Stimulated activated CD8-positive, alpha-beta memory T cell treated with anti-CD3 and anti-CD28 coated beads, Interleukin-15, amount 100 ng/mL, for 1 hour (primary cell): ENCODE measurements at regions not wholly inside any gene's neighbourhood (a gene's known extent, or its start where the extent isn't known, plus 50 kb on each side); places are given as distances from the start of the nearest gene placed in this dataset.
"Not testable (repeated sequence)": the region's sequence is repeated elsewhere in the genome, so short reads cannot be mapped to it uniquely, and the experiment has no call there.

ENCODE experiments used
- DNase-seq: peaks from one replicate; pipeline ENCODE4 v3.0.0-alpha.2; 2020; ENCODE audit warnings: low read depth

GRCh38 chr13:48808683-48809082 lies 155.0 kb downstream of the CYSLTR2 start:
- no peak for DNase-seq

GRCh38 chr13:48810013-48810412 lies 156.3 kb downstream of the CYSLTR2 start:
- DNase-seq = no peak

GRCh38 chr13:48813518-48813917 lies 159.8 kb downstream of the CYSLTR2 start:
- DNase-seq = no peak

- DNase-seq = no peak
Observed at GRCh38 chr13:48816700-48817099, 159.0 kb upstream of the FNDC3A start.

GRCh38 chr13:48817166-48817802 lies 158.4 kb upstream of the FNDC3A start:
- DNase-seq = no peak

- no peak for DNase-seq
Observed at GRCh38 chr13:48818495-48819356, 157.0 kb upstream of the FNDC3A start.

- no peak for DNase-seq
Observed at GRCh38 chr13:48819376-48819775, 156.3 kb upstream of the FNDC3A start.

GRCh38 chr13:48819899-48820298 lies 155.8 kb upstream of the FNDC3A start:
- DNase-seq = no peak

GRCh38 chr13:48823526-48823925 lies 152.2 kb upstream of the FNDC3A start:
- DNase-seq = not testable (repeated sequence)

- no peak for DNase-seq
Observed at GRCh38 chr13:48826039-48826438, 149.7 kb upstream of the FNDC3A start.

- not testable (repeated sequence) for DNase-seq
Observed at GRCh38 chr13:48826922-48827454, 148.7 kb upstream of the FNDC3A start.

GRCh38 chr13:48827709-48828108 lies 148.0 kb upstream of the FNDC3A start:
- DNase-seq = no peak

- DNase-seq = no peak
Observed at GRCh38 chr13:48828962-48829411, 146.7 kb upstream of the FNDC3A start.

- DNase-seq = no peak
Observed at GRCh38 chr13:48829536-48829935, 146.2 kb upstream of the FNDC3A start.

- DNase-seq = no peak
Observed at GRCh38 chr13:48831248-48831647, 144.5 kb upstream of the FNDC3A start.

- DNase-seq = no peak
Observed at GRCh38 chr13:48833412-48833811, 142.3 kb upstream of the FNDC3A start.

- DNase-seq = not testable (repeated sequence)
Observed at GRCh38 chr13:48835326-48835725, 140.4 kb upstream of the FNDC3A start.

- no peak for DNase-seq
Observed at GRCh38 chr13:48838193-48838973, 137.3 kb upstream of the FNDC3A start.

- DNase-seq = no peak
Observed at GRCh38 chr13:48839171-48839570, 136.5 kb upstream of the FNDC3A start.

GRCh38 chr13:48840366-48840765 lies 135.3 kb upstream of the FNDC3A start:
- no peak for DNase-seq

- DNase-seq = no peak
Observed at GRCh38 chr13:48842316-48842715, 133.4 kb upstream of the FNDC3A start.

GRCh38 chr13:48843630-48844380 lies 131.9 kb upstream of the FNDC3A start:
- no peak for DNase-seq
